ENCODE measurements at regions not wholly inside any gene's neighbourhood (a gene's known extent, or its start where the extent isn't known, plus 50 kb on each side); places are given as distances from the start of the nearest gene placed in this dataset.

DNA sequence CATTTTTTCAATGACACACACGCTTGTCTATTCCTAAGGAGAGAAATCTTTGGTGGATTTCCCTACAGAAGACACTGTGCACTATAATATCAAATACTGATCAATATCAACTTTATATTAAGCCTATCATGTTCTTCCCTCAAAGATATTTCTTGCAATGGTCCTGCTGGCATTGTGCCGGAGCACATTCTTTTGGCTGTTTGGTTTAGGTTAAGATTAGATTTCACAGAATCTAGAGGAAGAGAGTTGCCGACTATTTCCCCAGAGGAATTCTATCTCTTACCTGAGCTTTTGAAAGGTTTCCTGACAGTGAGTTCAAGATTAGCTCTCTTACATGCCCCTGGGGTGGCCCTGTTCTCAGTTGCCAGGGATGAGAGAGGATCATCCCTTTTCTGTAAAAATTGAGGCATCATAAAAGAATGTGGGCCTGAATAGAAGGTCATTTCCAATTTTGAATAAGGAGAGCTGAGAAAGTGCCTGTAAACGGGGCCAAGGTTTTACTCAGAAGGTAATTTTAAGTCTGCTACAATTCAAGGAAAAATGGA lies 180.6 kb upstream of the ARHGAP20 start:
- DNase-seq (ENCODE audit: low spot score) = no peak
- in situ Hi-C loops (cut with MboI; ENCODE audit: low sequenced_read_pairs, unreplicated experiment) = no loop called here
- TF ChIP-seq, protein P1, sequence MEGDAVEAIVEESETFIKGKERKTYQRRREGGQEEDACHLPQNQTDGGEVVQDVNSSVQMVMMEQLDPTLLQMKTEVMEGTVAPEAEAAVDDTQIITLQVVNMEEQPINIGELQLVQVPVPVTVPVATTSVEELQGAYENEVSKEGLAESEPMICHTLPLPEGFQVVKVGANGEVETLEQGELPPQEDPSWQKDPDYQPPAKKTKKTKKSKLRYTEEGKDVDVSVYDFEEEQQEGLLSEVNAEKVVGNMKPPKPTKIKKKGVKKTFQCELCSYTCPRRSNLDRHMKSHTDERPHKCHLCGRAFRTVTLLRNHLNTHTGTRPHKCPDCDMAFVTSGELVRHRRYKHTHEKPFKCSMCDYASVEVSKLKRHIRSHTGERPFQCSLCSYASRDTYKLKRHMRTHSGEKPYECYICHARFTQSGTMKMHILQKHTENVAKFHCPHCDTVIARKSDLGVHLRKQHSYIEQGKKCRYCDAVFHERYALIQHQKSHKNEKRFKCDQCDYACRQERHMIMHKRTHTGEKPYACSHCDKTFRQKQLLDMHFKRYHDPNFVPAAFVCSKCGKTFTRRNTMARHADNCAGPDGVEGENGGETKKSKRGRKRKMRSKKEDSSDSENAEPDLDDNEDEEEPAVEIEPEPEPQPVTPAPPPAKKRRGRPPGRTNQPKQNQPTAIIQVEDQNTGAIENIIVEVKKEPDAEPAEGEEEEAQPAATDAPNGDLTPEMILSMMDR (IDR thresholded peaks at IDR 0.05; ENCODE audit: borderline replicate concordance, control extremely low read depth, extremely low read depth, insufficient read depth, missing control alignments) = no peak

- TF ChIP-seq, protein P1 (IDR thresholded peaks at IDR 0.05; ENCODE audit: borderline replicate concordance, control extremely low read depth, extremely low read depth, insufficient read depth, missing control alignments) = no peak
- DNase-seq (ENCODE audit: low spot score) = no peak
- in situ Hi-C loops (cut with MboI; ENCODE audit: low sequenced_read_pairs, unreplicated experiment) = no loop called here
Measured at GRCh38 chr11:110891411-110891810, 179.2 kb upstream of the ARHGAP20 start.

GRCh38 chr11:110890995-110891394 lies 178.8 kb upstream of the ARHGAP20 start:
- no peak for DNase-seq (ENCODE audit: low spot score)
- TF ChIP-seq, protein P1 (IDR thresholded peaks at IDR 0.05; ENCODE audit: borderline replicate concordance, control extremely low read depth, extremely low read depth, insufficient read depth, missing control alignments) = no peak
- in situ Hi-C loops (cut with MboI; ENCODE audit: low sequenced_read_pairs, unreplicated experiment) = no loop called here

DNA sequence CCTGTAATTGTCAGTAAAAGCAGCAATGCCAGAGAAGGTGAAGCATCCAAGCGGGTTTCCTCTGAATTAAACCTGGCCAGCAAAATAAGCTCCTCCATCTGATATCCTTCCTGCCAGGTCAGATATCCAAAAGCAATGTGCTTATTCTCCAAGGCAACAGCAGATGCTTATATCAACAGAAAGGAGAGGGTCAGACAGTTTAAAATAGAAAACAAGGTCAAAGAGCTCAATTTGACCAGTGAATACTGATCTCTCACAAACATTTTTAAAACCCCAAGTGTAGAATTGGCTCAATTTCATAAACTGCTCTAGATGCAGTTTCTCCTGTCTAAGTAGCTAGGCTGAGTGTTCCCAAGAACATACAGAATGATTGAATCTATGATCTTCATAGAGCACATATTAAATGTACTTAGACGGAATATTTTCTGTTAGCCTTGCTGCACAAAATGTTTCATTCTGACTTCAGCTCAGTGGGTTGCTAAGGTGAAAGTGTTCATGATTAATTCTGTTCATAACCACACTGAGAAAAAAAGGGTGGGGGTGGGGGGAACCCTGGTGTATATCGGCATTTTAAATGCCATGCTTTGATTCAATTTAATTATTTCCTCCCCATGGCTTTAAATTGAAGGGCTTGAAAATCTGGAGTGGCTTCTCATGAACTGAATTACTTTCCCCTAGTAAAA lies 174.2 kb upstream of the ARHGAP20 start:
- DNase-seq (ENCODE audit: low spot score) = no peak
- TF ChIP-seq, protein P1 (IDR thresholded peaks at IDR 0.05; ENCODE audit: borderline replicate concordance, control extremely low read depth, extremely low read depth, insufficient read depth, missing control alignments) = no peak
- in situ Hi-C loops (cut with MboI; ENCODE audit: low sequenced_read_pairs, unreplicated experiment) = no loop called here

DNA sequence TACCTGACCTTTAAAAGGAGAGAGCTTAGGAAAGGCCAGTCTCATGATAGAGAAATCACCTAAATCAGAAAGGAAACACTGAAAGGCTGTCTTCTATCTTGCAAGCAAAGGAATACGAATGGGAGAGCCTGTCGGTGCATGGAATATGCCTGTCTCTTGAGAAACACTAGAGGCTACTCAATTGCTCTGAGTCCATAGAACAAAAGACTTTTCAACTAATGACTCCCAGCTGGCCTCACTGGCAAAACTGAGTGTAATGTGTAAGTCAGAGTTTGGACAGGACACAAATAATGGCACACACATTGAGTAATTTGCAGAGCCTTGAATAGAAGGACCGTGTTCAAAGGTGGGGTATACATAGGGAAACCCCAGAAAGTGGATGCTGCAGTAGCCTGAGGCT lies 171.0 kb upstream of the ARHGAP20 start:
- TF ChIP-seq, protein P1 (IDR thresholded peaks at IDR 0.05; ENCODE audit: borderline replicate concordance, control extremely low read depth, extremely low read depth, insufficient read depth, missing control alignments) = no peak
- DNase-seq (ENCODE audit: low spot score) = no peak
- in situ Hi-C loops (cut with MboI; ENCODE audit: low sequenced_read_pairs, unreplicated experiment) = no loop called here

DNA sequence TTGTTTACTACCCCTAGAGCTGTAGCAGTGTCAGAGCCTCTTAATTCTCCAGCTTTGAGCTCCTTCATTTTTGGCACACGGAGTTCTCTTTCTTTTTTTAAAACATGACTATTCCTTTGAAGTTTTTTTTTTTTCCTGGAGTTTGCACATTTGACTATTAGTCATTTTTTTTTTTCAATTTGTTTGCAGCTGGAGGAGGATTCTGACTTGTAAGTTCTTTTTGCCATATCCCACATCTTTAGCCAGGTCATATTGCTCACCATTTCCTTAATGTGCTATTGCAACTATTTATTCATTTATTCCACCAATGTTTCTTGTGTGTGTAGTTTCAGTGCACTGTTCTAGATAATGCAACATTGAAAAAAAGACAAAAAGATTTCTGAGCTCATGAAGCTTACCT lies 166.3 kb upstream of the ARHGAP20 start:
- no peak for DNase-seq (ENCODE audit: low spot score)
- TF ChIP-seq, protein P1 (IDR thresholded peaks at IDR 0.05; ENCODE audit: borderline replicate concordance, control extremely low read depth, extremely low read depth, insufficient read depth, missing control alignments) = no peak
- in situ Hi-C loops (cut with MboI; ENCODE audit: low sequenced_read_pairs, unreplicated experiment) = no loop called here
